NOMO-1 (cell line): ENCODE measurements at regions not wholly inside any gene's neighbourhood (a gene's known extent, or its start where the extent isn't known, plus 50 kb on each side); places are given as distances from the start of the nearest gene placed in this dataset.

Experiments
- DNase-seq, 2 experiments: peaks; one replicate each; lab custom pipeline; 2025; ENCODE audit not compliant: unreplicated experiment in 2 of 2; lab: John Stamatoyannopoulos, UW

DNA sequence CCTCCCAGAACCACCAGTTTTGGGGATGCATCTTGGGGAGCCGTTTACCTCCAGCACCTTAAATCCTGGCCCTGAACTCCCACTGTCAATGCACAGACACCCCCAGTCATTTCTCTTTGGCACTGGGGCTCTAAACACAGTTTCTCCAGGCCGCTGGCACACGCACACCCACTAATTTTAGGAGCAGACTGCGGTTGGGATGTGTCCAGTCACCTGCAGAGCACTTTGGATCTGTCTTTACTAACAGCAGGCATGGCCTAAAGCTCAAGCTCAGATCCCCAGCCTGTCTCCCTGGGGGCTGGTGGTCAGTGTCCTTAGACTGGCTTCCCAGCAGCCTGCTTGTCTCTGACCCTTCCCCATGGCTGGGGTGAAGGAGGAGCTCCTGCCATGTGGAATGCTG, 49.9 kb downstream of the SYNE3 start:
- DNase-seq, result no peak

DNA sequence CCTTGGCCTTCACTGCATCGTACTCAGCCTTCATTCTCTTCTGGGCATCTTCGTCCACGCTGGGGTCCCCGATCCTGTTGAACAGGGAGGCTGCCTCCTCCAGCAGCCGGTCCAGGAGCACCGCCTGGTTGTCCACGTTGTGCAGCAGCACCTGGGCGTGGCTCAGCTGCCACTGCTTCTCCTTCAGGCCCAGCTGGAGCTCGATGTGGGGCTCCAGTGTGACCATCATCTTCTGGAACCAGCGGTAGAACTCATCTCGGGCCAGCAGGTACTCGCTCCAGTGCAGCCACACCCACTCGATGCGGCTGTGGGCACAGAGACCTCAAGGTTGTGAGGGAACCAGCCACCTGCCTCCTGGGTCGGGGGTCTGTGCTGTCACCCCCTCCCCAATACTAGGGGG, 50.5 kb downstream of the SYNE3 start:
- no peak for DNase-seq

DNA sequence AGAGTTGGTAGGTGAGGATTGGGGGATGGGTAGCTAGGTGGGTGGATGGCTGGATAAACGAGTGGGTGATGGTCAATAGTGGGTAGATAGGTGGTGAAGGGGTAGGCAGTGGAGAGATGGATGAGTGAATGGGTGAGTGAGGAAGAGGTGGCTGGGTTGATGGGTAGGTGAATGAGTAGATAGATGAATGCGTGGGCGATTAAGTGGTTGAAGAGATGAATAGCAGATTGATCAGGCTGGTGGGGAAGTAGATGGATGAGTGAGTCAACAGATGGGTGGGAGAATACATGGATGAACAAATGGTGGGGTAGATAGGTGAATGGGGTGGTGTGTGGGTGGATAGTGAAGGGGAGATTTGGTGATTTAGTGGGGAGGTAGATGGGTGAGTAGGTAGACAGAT, 51.1 kb downstream of the SYNE3 start:
- DNase-seq, result no peak

DNA sequence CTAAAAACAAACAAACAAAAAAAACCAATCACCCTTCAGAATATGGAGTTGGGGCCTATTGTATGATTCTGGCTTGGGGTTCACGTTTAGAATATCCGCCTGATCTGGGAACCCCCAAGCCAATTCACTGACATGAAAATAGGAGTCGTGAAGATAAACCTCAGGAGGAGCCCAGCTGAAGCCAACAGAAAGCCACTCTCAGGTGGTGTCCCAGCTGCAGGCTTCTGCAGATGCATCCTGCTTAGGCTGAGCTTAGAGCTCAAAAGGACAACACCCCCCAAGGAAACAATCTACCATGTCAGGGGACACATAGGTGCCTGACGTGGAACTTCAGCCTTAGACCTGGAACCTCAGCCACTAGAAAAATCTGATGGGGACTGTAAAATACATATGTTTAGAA, 51.9 kb downstream of the SYNE3 start:
- no peak for DNase-seq

DNA sequence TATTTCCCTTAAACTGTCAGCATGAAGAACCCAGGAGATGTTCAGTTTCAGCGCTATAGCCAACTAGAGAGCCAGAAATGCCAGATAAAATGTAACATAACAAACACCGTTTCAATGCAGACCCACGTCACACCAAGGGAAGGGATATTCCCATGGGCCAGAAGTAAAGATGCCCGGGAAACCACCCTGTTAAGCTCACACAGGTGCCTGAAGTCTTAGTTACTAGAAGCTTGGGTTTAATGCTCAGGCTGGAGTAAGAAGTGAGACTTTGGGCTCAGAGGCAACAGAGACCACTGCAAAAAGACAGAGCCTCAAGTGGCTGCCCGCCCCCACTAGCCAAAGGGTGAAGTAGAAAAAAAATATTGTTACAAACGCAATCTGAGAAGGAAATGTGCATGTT, 52.3 kb downstream of the SYNE3 start:
- DNase-seq, result no peak

DNA sequence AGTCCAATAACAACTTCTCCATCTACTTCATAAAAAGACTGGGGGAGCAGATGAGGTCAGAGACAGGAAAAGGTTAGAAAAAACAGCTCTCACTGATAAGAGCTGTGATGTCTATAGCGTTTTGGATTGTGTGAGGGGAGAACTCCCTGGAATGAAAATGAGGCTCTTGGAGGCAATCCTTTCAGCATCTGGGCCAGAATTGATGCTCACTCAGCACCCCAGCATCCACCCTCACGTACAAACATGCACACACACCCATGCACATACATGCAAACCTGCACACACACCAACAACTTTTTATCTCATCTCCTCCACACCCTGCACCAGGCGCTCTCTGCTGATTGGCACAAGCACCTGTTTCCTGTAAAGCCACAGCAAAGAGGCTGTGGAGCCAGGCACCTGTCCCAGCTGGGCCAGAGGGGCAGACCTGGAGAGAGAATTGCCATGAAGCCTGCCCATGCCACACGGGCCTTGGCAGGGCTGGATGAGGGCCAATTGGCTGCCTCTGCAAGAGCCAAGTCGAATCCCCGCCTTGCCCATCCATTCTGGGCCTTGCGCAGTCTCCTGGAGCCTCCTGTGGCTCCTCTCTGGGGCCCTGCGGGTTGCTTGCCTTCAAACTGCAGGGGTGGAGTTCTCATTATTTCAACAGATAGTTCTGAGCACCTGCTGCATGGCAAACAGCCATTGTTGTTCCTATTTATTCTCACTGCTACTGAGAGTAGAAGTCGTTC, 53.1 kb downstream of the SYNE3 start:
- DNase-seq, result no peak

DNA sequence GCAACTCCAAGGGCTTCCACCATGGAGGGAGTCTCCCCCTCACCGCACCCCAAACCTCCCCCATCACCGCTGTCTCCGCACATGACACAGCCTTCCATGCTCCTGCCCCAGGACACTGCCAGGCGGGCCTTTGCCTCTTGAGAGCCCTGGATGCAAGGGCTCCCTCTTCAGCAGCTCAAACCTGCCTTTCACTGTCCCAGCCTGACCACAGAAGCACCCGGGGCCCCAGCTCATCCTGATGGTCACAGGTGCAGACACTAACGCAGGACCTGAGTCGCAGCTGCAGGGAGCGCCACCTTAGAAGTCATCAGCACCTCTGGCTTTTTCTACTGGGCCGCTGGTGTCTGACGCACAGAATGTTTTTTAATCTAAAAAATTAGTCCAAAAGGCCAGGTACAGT, 54.0 kb downstream of the SYNE3 start:
- no peak for DNase-seq

DNA sequence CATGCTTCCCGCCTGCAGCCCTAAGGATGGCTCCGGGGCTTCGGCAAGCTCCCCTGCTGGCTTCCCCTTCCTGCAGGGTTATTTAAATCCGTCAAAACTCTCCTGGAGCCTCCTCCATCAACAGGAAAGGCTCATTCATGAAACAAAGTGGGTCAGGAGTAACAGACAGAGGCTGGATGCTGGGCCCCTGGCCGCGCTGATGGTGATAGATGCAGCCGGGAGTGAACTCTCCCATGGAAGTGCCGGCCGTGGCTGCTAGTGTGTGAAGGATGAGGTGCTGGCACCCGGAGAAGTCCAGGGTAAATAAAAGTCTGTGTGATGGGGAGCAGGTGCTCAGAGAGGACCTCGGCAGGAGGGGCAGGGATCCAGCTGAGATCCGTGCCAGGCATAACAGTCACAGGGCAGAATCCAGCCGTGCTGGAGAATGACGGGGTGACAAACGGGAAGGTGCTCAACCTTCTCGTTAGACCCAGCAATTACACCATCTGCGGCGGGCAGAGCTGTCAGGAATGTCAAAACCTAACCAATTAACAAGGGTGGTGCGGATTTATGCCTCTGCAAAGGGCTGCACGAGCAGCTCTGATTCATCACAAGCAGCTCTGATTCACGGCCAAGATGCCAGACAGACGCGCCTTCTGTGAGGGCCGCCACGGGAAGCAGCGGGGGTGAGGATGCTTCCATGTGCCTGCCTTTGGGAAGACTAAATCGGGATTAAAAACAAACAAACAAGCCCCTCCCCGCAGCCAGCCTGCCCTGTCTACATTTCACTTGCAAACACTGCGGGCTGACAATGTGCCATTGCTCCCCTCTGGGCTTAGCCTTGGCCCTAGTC, 55.6 kb downstream of the SYNE3 start:
- no peak for DNase-seq

DNA sequence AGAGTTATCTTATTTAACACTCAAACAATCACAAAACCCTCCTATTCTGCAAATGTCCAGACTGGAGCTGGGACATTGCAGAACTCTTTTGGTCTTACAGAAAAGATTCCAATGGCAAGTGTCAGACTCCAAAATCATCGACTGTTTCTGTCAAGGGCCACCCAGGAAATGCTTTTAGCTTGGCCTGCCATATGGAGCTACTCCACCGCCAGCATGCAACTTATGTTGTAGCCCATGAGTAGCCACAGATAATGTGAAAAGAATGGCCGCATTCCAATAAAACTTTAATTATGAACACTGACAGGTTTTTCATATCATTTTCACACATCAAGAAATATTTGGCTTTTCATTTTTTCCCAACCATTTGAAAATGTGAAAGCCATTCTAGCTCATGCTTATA, 57.5 kb downstream of the SYNE3 start:
- no peak for DNase-seq

DNA sequence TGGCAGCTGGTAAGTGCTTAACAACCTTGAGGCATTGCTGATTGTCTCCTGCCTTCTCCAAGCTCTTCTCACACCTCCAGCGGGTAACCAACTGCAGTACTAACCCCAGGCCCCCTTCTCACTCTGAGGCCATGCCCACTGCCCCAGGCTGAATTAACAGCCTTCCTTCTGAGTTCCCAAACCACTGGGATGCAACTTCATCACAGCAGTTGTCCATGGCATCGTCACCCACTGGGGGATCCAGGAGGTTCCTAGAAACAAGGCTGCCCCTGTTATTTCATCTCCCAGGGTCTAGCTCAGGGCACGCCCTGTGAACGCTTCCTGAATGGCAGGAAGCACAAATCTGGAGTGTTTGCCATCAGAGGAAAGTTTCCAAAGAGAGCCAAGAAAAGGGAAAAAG, 58.0 kb downstream of the SYNE3 start:
- no peak for DNase-seq

DNA sequence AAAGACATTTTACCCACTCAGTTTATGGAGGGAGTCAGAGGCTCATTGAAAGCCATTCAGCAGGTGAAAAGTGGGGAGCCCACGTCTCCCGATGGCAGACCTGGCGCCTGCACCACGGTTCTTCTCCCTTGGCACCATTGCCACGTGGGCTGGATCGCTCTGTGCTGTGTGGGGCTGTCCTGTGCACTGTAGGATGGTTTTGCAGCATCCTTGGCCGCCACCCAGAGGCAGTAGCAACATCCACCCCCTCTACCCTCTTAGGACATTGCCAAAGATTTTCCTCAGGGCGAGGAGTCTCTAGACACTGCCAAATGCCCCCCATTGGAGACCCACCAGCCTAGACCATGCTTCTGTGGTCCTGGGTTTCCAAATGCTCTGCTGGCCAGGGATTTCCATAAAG, 60.2 kb downstream of the SYNE3 start:
- no peak for DNase-seq

DNA sequence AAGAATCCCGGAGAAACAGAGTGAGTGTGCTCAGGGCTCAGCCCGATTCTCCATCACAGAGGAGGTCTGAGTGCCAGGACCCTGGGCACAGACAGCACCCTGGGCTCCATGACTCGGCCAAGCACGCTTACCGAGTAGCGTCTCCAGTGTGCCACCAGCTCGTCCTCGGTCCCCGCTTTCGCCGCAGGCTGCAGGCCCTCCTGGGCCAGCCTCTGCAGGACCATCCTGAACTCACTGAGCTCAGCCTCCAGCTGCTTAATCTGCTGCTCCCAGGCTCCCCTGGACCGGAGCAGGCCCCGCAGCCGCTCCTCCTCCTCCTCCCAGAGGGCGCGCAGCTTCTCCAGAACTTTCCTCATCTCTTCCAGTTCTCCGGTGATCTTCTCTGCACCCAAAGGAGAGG, 61.2 kb downstream of the SYNE3 start:
- DNase-seq, result no peak

DNA sequence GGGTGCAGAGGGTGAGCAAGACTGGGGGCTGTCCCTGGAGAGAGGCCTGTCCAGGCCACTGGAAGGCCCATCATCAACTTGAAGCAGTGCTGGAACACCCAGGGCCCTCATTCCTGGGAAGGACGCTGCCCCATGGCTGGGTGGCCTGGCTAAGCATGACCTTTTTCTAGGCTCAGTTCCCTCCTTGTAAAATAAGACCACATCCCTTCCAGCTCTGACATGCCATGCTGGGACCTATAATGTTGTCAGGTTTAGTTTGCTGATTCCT, 62.8 kb downstream of the SYNE3 start:
- DNase-seq, result no peak

DNA sequence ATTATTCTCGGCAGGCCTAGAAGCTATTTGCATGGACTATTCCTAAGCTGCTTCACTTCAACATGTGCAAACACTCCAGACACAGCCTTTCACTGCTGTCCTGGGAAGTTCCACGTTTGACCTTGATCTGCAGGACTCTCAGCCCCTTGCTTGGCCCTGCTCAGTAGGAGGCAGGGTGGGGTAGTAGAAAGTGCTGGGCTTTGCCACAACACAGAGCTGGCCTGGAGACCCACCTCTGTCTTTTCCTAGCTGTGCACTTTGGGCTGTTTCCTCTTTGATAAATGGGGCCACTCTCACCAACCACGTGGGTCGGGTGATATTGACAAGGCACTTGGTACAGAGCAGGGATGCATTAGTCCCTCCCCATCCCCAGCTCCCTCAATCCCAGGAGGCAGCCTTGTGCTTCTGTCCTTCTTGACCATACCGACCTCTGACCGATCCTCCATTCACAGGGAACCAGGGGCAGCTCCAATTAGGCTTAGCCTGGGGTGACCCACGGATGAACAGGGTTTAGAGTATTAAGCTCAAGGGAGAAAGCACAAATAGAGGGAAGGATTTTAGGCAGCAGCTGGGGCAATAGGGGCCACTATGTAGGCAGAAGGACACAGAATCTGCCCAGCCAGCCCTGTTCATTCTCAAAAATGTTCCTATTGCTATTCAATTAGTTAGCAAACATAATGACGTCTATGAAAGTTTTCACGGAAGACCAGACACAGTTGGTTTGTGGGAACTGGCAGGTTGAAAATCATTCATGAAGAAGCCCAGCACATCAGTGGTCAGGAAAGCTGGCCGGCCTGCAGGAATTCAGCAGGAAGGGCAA, 63.3 kb downstream of the SYNE3 start:
- DNase-seq, result no peak

DNA sequence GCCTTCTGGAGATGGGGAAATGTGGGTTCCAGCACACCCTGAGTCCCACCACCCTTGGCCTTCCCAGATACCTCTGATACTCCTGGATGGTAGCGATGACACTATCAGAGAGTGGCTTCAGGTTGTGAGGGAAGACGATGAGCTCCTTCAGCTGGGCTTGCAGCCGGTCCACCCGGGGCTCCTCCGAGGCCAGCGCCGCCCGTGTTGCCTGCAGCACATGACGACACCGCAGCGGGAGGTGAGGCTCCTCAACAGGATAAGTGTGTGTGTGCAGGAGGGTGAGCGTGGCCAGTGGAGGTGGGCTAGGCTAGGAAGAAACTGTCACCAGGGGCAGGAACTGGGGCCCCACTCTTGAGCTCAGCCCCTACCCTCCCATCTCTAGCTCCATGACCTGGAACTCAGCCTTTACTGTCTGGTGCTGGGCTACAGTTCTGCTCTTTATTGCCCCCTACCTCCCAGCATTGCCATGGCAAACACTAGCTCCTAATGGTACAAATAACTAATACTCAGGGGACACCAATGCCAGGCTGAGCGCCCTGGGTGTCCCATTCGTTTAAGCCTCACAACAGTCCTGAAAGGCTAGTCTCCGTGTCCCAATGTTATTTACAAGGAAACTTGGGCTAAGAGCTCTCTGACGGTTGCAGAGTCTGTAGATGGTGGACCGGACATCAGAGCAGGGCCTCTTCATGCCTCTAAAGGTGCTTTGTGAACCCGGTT, 64.1 kb downstream of the SYNE3 start:
- DNase-seq, result no peak

DNA sequence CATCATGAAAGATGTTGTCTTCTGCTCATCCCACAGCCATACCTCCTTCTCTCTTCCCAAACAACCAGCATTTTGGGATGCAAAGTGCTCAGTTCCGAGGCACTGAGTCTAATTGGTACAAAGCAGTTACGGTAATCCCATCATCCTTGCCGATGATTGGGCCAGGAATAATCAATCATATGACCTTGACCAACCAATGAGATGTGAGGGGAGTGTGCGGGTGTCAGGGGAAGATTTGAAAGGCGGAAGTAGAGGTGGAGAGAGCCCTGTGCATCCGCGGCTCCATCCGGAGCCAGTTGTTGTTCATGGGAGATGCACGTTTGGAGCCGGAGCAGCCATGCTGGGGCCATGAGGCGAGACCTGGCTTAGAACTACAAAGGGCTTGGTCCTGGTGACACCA, 67.3 kb downstream of the SYNE3 start:
- DNase-seq, result no peak

DNA sequence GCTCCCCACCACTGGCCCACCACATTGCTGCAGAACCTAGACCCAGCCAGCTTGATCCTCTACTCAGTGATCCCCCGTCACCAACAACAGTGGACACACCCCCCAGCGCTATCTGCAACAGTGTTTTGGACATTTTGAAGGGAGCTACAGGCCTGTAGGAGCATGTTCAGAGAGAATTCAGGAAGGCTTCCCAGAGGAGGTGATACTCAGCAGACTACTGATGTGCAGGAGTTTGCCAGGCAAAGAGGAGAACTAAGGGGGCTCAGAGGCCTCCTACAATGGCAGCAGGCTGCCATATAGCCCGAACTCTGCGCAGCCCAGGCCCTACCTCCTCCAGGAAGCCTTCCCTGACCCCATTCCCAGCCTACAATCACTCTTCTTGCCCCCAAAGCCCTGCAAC, 70.0 kb downstream of the SYNE3 start:
- DNase-seq, result no peak

DNA sequence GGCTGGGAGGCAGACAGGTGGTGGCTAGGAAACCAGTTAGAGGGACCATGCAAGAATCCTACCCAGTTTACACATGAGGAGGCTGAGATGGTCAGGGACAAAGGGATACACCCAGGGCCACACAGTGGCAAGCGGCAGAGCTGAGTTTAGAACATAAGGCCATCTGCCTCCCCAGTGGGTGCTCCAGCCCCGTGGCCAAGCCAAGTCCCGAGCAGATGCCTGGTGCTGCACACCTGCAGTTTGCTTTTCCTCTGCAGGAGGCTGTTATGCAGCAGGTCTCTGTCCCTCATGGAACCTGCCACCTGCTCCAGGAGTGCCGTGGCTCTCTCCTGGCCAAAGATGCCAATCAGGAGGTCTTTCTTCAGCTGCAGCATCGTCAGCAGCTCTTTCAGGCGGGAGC, 70.8 kb downstream of the SYNE3 start:
- DNase-seq, result no peak

DNA sequence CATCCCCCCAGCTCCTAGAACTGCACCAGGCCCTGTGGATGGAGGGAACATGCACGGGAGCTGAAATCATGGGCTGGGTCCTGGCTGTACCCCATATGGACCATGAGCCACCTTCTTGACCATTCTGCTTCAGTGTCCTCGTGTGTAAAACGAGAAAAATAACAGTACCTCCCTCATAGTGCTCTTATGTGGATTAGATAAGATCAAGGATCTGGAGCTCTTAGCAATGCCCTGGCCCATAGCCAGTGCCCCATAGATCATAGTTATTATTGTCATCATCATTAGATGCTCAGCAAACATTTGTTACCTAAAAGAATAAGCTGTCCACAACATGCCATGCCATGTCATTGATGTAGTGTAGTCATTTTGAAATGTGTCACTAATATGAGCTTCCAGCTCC, 71.3 kb downstream of the SYNE3 start:
- DNase-seq, result no peak

DNA sequence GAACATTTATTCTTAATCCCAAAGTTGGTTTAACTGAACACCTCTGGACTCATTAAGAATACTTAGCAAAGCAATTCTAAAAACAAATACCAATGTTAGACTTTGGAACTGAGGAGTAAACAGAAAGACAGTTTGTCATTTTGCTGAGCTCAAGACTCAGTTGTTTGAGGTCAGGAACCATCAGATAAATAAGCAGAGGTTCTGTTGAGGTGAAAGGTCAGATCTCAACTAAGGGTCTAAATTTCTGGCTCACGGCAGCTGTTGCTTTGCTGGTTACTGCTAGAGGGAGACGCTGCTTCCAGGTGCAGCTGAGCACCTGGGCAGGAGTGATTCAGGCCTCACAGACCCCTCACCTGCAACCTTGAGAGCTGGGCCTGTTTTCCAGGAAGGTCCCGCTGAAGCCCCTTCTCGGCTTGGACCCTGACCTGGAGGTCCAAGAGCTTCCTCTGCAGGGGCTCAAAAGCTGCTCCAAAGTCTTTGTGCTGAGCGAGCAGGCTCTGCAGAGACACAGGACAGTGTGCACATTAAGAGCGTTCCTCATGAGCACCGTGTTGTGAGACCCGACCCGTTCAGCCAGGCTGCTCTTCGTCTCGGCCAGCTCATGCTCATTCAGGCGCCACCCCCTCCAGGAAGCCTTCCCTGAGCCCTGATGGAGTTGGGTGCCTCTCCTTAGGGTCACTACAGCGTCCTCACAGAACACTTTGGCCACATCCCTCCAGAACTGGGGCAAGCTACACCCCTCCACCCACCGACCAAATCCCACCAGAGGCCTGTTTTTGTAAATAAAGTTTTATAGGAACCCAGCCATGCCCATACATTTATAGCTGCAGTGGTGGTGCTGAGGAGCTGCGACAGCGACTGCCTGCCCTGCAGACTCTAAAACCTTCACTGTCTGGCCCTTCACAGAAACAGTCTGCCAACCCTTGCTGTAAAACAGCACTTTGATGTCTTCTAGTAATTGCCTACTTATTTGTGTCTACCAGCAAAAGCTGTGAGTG, 72.0 kb downstream of the SYNE3 start:
- no peak for DNase-seq
